Heart left ventricle (tissue), 13 donors: ENCODE measurements at regions not wholly inside any gene's neighbourhood (a gene's known extent, or its start where the extent isn't known, plus 50 kb on each side); places are given as distances from the start of the nearest gene placed in this dataset.

Source experiments
- POLR2A ChIP-seq, 2 donors: fragments of 450-650 bp; IDR thresholded peaks; one replicate each; pipeline ENCODE4 v1.6.1; 2017; ENCODE audit warnings: antibody characterized with exemption in 2 of 2, mild to moderate bottlenecking in 2 of 2, moderate library complexity in 2 of 2
- TF ChIP-seq, protein P1 (sequence below), 12 donors: fragments of 200-600 bp; sonication (generic) in 4 of 12; IDR thresholded peaks; one replicate each; pipeline versions ENCODE4 v1.5.0 to v1.8.0; 2018 to 2022; ENCODE audit warnings: antibody characterized with exemption in 12 of 12, mild to moderate bottlenecking in 5 of 12
- donor health status: ischemic (EF 13 %, LVEDD 7.1; RV severe dilation, severe dysfunction).
- donor health status: DM: no; HTN: yes; CAD: no.
- donor health status: DM: no; HTN: no; CAD: no.
- donor health status: ischemic (EF 25% LVEDD 6.9; RV normal size, moderate dysfunction).
- donor health status: ischemic (EF 25% LVEDD 5.7; RV mildly dilated, moderate dysfunction).
- donor health status: ischemic (EF 35%, LVEDD 5.7; RV mildly dilated, moderate dysfunction).
- donor health status: nonischemic (EF 11% LVEDD 7.7; RV severe dilation, severe dysfunction).
- donor health status: DM: yes; HTN: yes; CAD: no.
- donor health status: PGD.
- donor health status: ischemic (EF 29% LVEDD 5.4; RV normal size, mild dysfunction).
- donor health status: nonischemic (EF 23%, LVEDD 6.1; RV moderate dilation, normal function).

- TF ChIP-seq, protein P1, sequence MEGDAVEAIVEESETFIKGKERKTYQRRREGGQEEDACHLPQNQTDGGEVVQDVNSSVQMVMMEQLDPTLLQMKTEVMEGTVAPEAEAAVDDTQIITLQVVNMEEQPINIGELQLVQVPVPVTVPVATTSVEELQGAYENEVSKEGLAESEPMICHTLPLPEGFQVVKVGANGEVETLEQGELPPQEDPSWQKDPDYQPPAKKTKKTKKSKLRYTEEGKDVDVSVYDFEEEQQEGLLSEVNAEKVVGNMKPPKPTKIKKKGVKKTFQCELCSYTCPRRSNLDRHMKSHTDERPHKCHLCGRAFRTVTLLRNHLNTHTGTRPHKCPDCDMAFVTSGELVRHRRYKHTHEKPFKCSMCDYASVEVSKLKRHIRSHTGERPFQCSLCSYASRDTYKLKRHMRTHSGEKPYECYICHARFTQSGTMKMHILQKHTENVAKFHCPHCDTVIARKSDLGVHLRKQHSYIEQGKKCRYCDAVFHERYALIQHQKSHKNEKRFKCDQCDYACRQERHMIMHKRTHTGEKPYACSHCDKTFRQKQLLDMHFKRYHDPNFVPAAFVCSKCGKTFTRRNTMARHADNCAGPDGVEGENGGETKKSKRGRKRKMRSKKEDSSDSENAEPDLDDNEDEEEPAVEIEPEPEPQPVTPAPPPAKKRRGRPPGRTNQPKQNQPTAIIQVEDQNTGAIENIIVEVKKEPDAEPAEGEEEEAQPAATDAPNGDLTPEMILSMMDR (IDR thresholded peaks at IDR 0.05): no peak
- TF ChIP-seq POLR2A (IDR thresholded peaks at IDR 0.05): no peak
Observed at GRCh38 chr1:208923946-208924720, 659.4 kb upstream of the CAMK1G start.
